ENCODE measurements at regions not wholly inside any gene's neighbourhood (a gene's known extent, or its start where the extent isn't known, plus 50 kb on each side); places are given as distances from the start of the nearest gene placed in this dataset.
"Not testable (repeated sequence)": the region's sequence is repeated elsewhere in the genome, so short reads cannot be mapped to it uniquely, and the experiment has no call there.

DNA sequence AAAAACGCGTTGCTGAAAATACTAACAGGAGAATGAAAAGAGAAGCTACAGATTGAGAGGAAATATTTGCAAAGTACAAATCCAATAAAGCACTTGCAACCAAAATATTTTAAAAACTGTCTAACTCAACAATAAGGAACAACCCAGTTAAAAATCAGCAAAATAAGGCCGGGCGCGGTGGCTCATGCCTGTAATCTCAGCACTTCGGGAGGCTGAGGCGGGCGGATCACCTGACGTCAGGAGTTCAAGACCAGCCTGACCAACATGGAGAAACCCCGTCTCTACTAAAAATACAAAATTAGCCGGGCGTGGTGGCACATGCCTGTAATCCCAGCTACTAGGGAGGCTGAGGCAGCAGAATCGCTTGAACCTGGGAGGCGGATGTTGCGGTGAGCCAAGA is 798.6 kb downstream of the PLCL1 start:
- TF ChIP-seq, protein P1, sequence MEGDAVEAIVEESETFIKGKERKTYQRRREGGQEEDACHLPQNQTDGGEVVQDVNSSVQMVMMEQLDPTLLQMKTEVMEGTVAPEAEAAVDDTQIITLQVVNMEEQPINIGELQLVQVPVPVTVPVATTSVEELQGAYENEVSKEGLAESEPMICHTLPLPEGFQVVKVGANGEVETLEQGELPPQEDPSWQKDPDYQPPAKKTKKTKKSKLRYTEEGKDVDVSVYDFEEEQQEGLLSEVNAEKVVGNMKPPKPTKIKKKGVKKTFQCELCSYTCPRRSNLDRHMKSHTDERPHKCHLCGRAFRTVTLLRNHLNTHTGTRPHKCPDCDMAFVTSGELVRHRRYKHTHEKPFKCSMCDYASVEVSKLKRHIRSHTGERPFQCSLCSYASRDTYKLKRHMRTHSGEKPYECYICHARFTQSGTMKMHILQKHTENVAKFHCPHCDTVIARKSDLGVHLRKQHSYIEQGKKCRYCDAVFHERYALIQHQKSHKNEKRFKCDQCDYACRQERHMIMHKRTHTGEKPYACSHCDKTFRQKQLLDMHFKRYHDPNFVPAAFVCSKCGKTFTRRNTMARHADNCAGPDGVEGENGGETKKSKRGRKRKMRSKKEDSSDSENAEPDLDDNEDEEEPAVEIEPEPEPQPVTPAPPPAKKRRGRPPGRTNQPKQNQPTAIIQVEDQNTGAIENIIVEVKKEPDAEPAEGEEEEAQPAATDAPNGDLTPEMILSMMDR (IDR thresholded peaks at IDR 0.05; ENCODE audit: insufficient read depth, low read depth, low read length), result not testable (repeated sequence)
- TF ChIP-seq EZH2 (IDR thresholded peaks at IDR 0.05; ENCODE audit: insufficient read depth, low read length), result not testable (repeated sequence)
